Lower lobe of right lung (tissue), 2 donors: ENCODE measurements at regions not wholly inside any gene's neighbourhood (a gene's known extent, or its start where the extent isn't known, plus 50 kb on each side); places are given as distances from the start of the nearest gene placed in this dataset.
A peak's percentile ranks its signal among the peaks of the same experiment; 100 is the strongest.

ENCODE experiments used
- ATAC-seq, 2 donors: fragments of 200-7000 bp; cut with Tn5 transposase; one replicate each; pipeline ENCODE4 v1.9.1; 2020 to 2022; ENCODE audit warnings: mild to moderate bottlenecking in 2 of 2, moderate library complexity in 2 of 2
- DNase-seq: peaks from one replicate; pipeline ENCODE4 v3.0.0-alpha.2; 2020
- H3K27ac ChIP-seq: fragments of 200-600 bp; one replicate; pipeline ENCODE4 v1.8.0; 2022
- H3K27me3 ChIP-seq: fragments of 200-600 bp; one replicate; pipeline ENCODE4 v1.8.0; 2022; ENCODE audit warnings: low read depth
- H3K36me3 ChIP-seq: fragments of 200-600 bp; one replicate; pipeline ENCODE4 v1.8.0; 2022; ENCODE audit warnings: mild to moderate bottlenecking
- H3K4me1 ChIP-seq: fragments of 200-600 bp; one replicate; pipeline ENCODE4 v1.8.0; 2022
- H3K4me3 ChIP-seq: fragments of 200-600 bp; one replicate; pipeline ENCODE4 v1.8.0; 2022; ENCODE audit warnings: mild to moderate bottlenecking
- H3K9me3 ChIP-seq: fragments of 200-600 bp; one replicate; pipeline ENCODE4 v1.8.0; 2022
- intact Hi-C: fragments of 100-400 bp; cut with DNase I; formaldehyde crosslinking; loops from one replicate; pipeline ENCODE4 v1.11.0; 2022
- TF ChIP-seq, protein P1 (sequence below): fragments of 200-600 bp; IDR thresholded peaks from one replicate; pipeline ENCODE4 v1.8.0; 2022; ENCODE audit warnings: antibody characterized with exemption, mild to moderate bottlenecking
- donor health status: DM: no; HTN: yes; CAD: no; lungs with severe emphysema.

GRCh38 chr9:93897075-93897970, 57.8 kb downstream of the BARX1 start:
- Histone ChIP-seq H3K27me3 (no peaks in the 10 kb centered on the region), H3K4me1 (no peaks in the 10 kb centered on the region), H3K36me3 (no peaks in the 10 kb centered on the region), H3K4me3 (no peak overlapping the region), H3K9me3 (peaks cover 10% of the 10 kb centered on the region), H3K27ac (no peak overlapping the region)
- no peak for DNase-seq
- TF ChIP-seq, protein P1, sequence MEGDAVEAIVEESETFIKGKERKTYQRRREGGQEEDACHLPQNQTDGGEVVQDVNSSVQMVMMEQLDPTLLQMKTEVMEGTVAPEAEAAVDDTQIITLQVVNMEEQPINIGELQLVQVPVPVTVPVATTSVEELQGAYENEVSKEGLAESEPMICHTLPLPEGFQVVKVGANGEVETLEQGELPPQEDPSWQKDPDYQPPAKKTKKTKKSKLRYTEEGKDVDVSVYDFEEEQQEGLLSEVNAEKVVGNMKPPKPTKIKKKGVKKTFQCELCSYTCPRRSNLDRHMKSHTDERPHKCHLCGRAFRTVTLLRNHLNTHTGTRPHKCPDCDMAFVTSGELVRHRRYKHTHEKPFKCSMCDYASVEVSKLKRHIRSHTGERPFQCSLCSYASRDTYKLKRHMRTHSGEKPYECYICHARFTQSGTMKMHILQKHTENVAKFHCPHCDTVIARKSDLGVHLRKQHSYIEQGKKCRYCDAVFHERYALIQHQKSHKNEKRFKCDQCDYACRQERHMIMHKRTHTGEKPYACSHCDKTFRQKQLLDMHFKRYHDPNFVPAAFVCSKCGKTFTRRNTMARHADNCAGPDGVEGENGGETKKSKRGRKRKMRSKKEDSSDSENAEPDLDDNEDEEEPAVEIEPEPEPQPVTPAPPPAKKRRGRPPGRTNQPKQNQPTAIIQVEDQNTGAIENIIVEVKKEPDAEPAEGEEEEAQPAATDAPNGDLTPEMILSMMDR, result no peak
- ATAC-seq, result no peak
- intact Hi-C loops, result no loop called here

DNA sequence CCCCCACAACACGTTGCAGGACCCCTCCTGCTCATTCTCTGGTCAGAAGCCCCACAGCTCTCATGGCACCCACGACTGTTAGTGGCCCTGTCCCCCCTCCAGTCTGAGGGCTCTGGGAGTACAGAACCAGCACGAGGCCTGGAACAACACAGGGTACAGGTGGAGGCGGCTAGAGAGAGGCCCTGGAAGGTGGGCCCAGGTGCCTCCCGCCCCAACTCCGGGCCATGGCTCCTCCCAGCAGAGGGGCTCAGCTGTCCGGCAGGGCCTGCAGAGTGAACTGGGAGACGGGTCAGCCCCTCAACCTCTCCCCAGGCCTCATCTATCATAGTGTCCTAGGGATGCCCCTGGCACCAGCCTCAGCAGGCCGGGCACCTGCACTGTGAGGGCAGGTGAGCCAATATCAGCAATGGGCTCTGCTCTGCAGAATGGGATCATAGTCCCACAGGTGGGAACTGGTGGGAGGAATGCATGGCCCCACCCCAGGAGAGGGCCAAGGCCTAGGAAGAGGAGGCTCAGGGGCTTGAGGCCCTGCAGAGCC, 58.6 kb downstream of the BARX1 start:
- intact Hi-C loops, result no loop called here

DNA sequence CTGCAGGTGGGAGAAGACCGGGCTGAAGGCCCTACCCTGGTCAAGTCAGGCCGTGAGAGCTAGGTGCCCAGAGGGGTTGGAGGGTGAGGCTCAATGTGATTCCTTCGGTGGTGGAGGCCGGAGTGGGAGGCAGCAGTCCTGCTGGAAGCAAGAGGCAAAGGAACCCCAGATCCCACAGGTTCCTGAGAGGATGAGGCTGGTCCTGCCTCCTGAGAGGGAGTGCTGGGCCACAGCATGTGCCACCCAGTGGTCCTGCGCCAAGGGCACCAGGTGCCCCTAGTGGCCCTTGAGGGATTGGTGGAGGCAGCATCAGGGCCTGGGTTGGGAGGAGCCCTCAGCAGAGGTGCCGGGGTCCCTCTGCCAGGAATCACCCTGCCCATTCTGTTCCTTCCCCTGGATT, 59.1 kb downstream of the BARX1 start:
- Histone ChIP-seq H3K27ac (no peak overlapping the region), H3K4me3 (no peak overlapping the region), H3K9me3 (peaks cover 10% of the 10 kb centered on the region), H3K4me1 (no peaks in the 10 kb centered on the region), H3K36me3 (no peaks in the 10 kb centered on the region), H3K27me3 (no peaks in the 10 kb centered on the region)
- ATAC-seq (no peak), DNase-seq (no peak)
- TF ChIP-seq, protein P1, result no peak
- intact Hi-C loops, result no loop called here

More for the DNA sequence above, 58.6 kb downstream of the BARX1 start:
- Histone ChIP-seq H3K4me3 (no peak overlapping the region), H3K27ac (no peak overlapping the region), H3K9me3 (peaks cover 10% of the 10 kb centered on the region), H3K36me3 (no peaks in the 10 kb centered on the region), H3K4me1 (no peaks in the 10 kb centered on the region), H3K27me3 (no peaks in the 10 kb centered on the region)
- DNase-seq (no peak), ATAC-seq (no peak)
- TF ChIP-seq, protein P1, result no peak

DNA sequence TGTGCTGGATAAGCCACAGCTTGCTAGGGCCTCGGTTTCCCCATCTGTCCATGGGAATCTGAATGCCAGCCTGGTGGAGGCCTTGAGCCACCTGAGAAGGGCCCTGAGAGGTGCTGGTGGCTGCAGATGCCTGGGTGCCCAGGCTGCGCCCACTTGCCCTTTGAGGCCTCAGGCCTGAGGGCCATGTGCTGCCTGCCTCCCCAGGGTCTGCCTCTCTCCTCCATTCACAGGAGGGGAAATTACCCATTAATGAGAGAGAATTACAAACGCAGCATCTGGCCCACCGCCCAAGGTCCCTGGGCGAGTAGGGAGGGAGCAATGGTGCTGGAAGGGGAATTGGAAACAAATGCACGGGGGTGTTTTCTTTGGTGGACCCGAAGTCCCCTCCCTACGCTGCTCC, 59.6 kb downstream of the BARX1 start:
- TF ChIP-seq, protein P1, result no peak
- Histone ChIP-seq H3K9me3 (peaks cover 10% of the 10 kb centered on the region), H3K4me3 (no peak overlapping the region), H3K27me3 (no peaks in the 10 kb centered on the region), H3K36me3 (no peaks in the 10 kb centered on the region), H3K4me1 (no peaks in the 10 kb centered on the region), H3K27ac (no peak overlapping the region)
- no peak for DNase-seq
- intact Hi-C loops, result no loop called here
- ATAC-seq, result no peak

- Histone ChIP-seq H3K4me3 (no peak overlapping the region), H3K4me1 (no peaks in the 10 kb centered on the region), H3K27me3 (no peaks in the 10 kb centered on the region), H3K27ac (no peak overlapping the region), H3K36me3 (no peaks in the 10 kb centered on the region), H3K9me3 (peaks cover 10% of the 10 kb centered on the region)
- TF ChIP-seq, protein P1, result no peak
- DNase-seq (peak; percentile 34), ATAC-seq (no peak)
- intact Hi-C loops, result no loop called here
These were observed 60.5 kb downstream of the BARX1 start for GRCh38 chr9:93894691-93895079.
